ENCODE measurements at regions not wholly inside any gene's neighbourhood (a gene's known extent, or its start where the extent isn't known, plus 50 kb on each side); places are given as distances from the start of the nearest gene placed in this dataset.

- no peak for TF ChIP-seq CSRNP3 (CRISPR knock-in tag; IDR thresholded peaks at IDR 0.05)
- TF ChIP-seq GLIS3 (CRISPR knock-in tag; IDR thresholded peaks at IDR 0.05), result no peak
- no peak for TF ChIP-seq SNAI2 (CRISPR knock-in tag; IDR thresholded peaks at IDR 0.05)
- TF ChIP-seq BACH2 (CRISPR knock-in tag; IDR thresholded peaks at IDR 0.05; ENCODE audit: borderline replicate concordance), result no peak
- TF ChIP-seq RARB (CRISPR knock-in tag; IDR thresholded peaks at IDR 0.05), result no peak
- no peak for TF ChIP-seq ARNTL (CRISPR knock-in tag; IDR thresholded peaks at IDR 0.05; ENCODE audit: borderline replicate concordance, low read depth)
- TF ChIP-seq ZFP3 (CRISPR knock-in tag; IDR thresholded peaks at IDR 0.05), result no peak
- TF ChIP-seq OSR1 (CRISPR knock-in tag; IDR thresholded peaks at IDR 0.05), result no peak
- no peak for TF ChIP-seq ESRRG (CRISPR knock-in tag; IDR thresholded peaks at IDR 0.05)
- no peak for TF ChIP-seq CREB5 (CRISPR knock-in tag; IDR thresholded peaks at IDR 0.05; ENCODE audit: low read depth)
- no peak for TF ChIP-seq ISL1 (CRISPR knock-in tag; IDR thresholded peaks at IDR 0.05)
- TF ChIP-seq ZNF70 (CRISPR knock-in tag; IDR thresholded peaks at IDR 0.05), result no peak
Observed at GRCh38 chr12:97182769-97183168, 275.7 kb downstream of the NEDD1 start (continued).

GRCh38 chr12:97184127-97184773, 277.2 kb downstream of the NEDD1 start:
- no peak for ATAC-seq
- TF ChIP-seq ZFP3 (CRISPR knock-in tag; IDR thresholded peaks at IDR 0.05) (no peak), RARB (CRISPR knock-in tag; IDR thresholded peaks at IDR 0.05) (no peak), OSR1 (CRISPR knock-in tag; IDR thresholded peaks at IDR 0.05) (no peak), TCF4 (CRISPR knock-in tag; IDR thresholded peaks at IDR 0.05; ENCODE audit: borderline replicate concordance) (no peak), ZC3H10 (CRISPR knock-in tag; IDR thresholded peaks at IDR 0.05) (no peak), CSDC2 (CRISPR knock-in tag; IDR thresholded peaks at IDR 0.05) (no peak), CREB5 (CRISPR knock-in tag; IDR thresholded peaks at IDR 0.05; ENCODE audit: low read depth) (no peak), TSHZ2 (CRISPR knock-in tag; IDR thresholded peaks at IDR 0.05) (no peak), SNAI2 (CRISPR knock-in tag; IDR thresholded peaks at IDR 0.05) (no peak), GLIS3 (CRISPR knock-in tag; IDR thresholded peaks at IDR 0.05) (no peak), POU6F1 (CRISPR knock-in tag; IDR thresholded peaks at IDR 0.05; ENCODE audit: borderline replicate concordance, low read depth) (no peak), ZNF565 (CRISPR knock-in tag; conservative IDR thresholded peaks at IDR 0.05; ENCODE audit: low read depth) (no peak), PPARA (CRISPR knock-in tag; IDR thresholded peaks at IDR 0.05; ENCODE audit: borderline replicate concordance) (no peak), ZNF8 (CRISPR knock-in tag; IDR thresholded peaks at IDR 0.05) (no peak)

- no peak for ATAC-seq
- TF ChIP-seq POU6F1 (CRISPR knock-in tag; IDR thresholded peaks at IDR 0.05; ENCODE audit: borderline replicate concordance, low read depth), result no peak
- no peak for TF ChIP-seq SNAI2 (CRISPR knock-in tag; IDR thresholded peaks at IDR 0.05)
- no peak for TF ChIP-seq ZNF8 (CRISPR knock-in tag; IDR thresholded peaks at IDR 0.05)
- no peak for TF ChIP-seq TOX (CRISPR knock-in tag; IDR thresholded peaks at IDR 0.05; ENCODE audit: borderline replicate concordance)
- TF ChIP-seq ZNF70 (CRISPR knock-in tag; IDR thresholded peaks at IDR 0.05), result no peak
- no peak for TF ChIP-seq PATZ1 (CRISPR knock-in tag; IDR thresholded peaks at IDR 0.05; ENCODE audit: borderline replicate concordance)
- no peak for TF ChIP-seq ISL1 (CRISPR knock-in tag; IDR thresholded peaks at IDR 0.05)
- TF ChIP-seq GLIS3 (CRISPR knock-in tag; IDR thresholded peaks at IDR 0.05), result no peak
- TF ChIP-seq ZNF565 (CRISPR knock-in tag; conservative IDR thresholded peaks at IDR 0.05; ENCODE audit: low read depth), result no peak
- TF ChIP-seq ZFP30 (CRISPR knock-in tag; IDR thresholded peaks at IDR 0.05), result no peak
- no peak for TF ChIP-seq CSDC2 (CRISPR knock-in tag; IDR thresholded peaks at IDR 0.05)
- no peak for TF ChIP-seq ARNTL (CRISPR knock-in tag; IDR thresholded peaks at IDR 0.05; ENCODE audit: borderline replicate concordance, low read depth)
- no peak for TF ChIP-seq OSR1 (CRISPR knock-in tag; IDR thresholded peaks at IDR 0.05)
Observed at GRCh38 chr12:97185567-97185966, 277.0 kb upstream of the RMST start.

Measured in SK-N-SH treated with all-trans-retinoic acid at 6 μM for 48 hours (cell line).